ENCODE measurements at regions not wholly inside any gene's neighbourhood (a gene's known extent, or its start where the extent isn't known, plus 50 kb on each side); places are given as distances from the start of the nearest gene placed in this dataset.

DNA sequence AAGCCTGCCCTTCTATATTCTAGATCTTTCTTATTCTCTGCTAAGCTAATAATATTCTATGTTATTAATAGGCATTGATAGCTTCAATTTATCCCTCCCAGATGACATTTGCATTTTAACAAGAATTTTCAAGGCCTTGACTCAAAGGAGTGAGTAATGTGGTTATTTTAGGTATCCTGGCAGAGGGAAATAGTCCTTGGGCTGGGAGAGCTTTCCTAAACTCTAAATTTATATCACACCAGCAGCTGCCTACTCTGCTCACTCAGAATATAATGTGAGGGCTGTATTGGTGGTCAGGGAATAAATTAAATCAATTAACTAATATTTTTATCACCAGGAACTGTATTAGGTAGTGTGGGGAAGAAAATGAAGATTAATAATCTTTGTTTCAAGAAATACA, 74.8 kb upstream of the ADAM23 start:
- DNase-seq (ENCODE audit: low spot score) = no peak

DNA sequence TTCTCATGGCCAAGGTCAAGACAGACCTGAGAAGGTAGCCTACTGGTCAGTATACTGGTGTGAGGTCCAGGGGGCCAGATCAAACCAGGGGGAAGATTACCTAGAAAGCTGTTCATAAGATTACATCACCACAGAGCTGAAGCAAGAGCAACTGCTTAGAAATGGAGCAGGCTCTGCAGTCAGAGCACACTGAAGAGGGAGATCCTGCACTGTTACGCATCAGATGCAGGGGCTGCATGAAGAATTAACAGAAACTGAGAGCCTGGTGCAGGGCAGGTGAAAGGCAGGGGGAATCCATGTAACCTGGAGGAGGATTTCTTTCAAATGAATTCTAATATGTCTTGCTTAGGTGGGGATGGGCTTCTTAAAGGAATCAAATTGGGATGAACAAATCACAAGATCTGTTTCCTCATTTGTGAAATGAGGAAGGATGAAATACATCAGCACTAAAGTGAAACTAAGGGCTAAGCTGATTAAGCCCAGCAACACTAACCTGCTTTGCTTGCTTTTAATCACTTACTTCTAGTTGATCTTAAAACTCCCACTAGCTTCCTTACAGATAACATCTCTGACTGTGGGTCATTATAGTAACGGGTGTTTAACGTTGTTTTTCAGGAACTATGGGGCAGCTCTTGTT, 74.3 kb upstream of the ADAM23 start:
- no peak for DNase-seq (ENCODE audit: low spot score)

DNA sequence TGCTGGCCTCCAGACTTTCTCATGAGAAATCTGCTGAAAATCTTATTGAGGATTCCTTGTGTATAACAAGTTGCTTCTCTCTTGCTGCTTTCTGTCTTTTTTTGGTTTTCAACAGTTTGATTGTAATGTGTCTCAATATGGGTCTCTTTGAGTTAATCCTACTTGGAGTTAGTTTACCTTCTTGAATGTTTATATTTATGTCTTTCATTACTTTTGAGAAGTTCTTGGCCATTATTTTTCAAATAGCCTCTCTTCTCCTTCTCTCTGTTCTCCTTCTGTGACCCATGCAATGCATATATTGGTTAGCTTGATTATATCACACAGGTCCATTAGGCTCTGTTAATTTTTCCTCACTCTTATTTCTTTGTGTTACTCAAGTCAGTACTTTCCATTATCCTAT, 67.4 kb upstream of the ADAM23 start:
- DNase-seq (ENCODE audit: low spot score) = no peak

DNA sequence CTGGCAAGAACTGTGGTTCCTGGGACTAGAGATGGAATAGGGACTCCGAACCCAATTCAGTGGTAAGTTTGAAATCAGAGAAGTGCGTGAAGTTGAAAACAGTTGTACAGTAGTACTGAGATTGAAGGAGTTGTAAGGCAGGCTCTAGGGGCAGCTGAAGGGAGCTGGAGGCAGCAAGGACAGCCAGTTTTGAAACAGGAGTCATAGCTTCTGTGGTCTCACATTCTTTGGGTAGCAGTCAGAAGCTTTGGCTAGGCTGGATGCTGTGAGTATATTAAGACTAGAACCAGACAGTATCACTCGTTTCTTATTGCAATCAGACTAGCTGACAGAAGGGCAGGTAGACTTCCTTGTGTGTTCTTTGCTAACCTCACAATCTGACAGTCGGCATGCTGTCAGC, 64.5 kb upstream of the ADAM23 start:
- DNase-seq (ENCODE audit: low spot score) = no peak

DNA sequence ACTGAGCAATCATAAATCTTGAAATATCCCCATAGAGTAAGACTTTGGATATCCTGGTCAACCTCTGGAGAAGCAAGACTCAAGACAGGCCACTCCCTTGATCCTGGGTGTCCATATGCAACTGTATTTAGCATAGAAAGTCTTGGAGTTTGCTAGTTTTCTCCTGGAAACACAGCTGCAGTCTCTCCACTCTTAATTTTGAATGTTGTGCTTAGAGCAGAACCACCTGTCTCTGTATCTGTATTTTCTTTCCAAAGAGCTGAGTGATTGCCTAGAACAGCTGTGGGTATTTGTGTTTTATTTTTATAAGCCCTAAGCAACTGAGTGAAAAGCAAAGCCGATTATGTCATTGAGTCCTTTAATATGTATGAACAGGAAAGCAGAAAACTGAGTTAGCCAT, 64.1 kb upstream of the ADAM23 start:
- no peak for DNase-seq (ENCODE audit: low spot score)

DNA sequence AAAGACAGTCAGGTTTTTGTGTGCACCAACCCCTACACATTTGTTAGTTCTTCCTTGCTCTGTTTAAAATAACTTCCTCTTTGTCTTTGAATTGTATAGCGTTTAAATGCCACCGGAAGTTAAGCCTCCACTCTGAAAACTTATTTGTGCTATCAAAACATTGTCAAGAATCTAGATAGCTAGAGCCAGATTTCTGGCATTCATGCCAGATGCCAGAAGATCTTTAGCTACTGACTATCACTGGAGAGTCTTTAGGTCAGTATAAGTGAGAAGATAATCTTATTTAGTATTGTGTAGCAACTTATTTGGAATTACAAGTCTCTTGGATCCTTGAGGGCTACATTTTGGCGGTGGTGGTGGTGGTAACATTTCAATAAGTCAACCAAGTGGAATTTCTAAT, 63.4 kb upstream of the ADAM23 start:
- no peak for DNase-seq (ENCODE audit: low spot score)

DNA sequence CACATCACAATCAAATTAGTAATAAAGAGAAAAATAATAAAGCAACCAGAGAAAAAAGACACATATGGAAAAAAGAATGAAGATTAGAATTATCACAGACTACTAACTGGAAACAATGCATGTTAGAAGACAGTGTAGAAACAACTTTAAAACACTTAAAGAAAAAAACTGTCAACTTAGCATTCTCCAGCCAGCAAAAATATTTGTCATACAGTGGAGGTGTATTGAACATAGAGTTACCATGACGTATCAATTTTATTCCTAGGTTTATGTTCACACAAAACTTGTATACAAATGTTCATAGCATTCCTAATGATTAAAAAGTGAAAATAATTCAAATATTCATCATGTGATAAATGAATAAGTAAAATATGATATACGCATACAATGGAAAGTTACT, 61.5 kb upstream of the ADAM23 start:
- no peak for DNase-seq (ENCODE audit: low spot score)

DNA sequence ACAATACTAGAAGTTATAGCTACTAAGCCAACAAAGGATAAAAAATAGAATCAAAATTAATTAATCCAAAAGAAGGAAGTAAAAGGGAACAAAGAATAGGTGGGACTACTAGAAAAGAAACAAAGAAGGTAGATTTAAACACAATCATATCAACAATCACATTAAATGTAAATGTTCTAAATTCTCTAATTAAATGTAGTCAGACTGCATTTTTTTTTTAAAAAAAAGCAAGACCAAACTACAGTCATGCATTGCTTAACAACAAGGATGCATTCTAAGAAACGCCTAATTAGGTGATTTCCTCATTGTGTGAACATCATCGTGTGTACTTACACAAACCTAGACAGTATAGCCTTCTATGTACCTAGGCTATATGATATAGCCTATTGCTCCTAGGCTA, 59.7 kb upstream of the ADAM23 start:
- no peak for DNase-seq (ENCODE audit: low spot score)

DNA sequence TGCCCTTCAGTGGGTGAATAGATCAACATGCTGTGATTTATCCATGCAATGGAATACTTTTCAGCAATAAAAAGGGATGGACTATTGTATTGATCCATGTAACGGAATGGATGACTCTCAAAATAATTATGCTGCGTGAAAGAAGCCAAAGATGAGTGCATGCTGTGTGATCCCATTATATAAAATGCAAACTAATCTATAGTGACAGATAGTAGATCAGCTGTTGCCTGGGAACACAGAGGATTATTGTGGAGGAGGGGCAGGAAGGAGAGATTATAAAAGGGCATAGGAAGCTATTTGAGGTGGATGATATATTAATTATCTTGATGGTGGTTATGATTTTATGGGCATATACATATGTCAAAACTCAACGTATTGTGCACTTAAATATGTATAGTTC, 55.5 kb upstream of the ADAM23 start:
- DNase-seq (ENCODE audit: low spot score) = no peak

DNA sequence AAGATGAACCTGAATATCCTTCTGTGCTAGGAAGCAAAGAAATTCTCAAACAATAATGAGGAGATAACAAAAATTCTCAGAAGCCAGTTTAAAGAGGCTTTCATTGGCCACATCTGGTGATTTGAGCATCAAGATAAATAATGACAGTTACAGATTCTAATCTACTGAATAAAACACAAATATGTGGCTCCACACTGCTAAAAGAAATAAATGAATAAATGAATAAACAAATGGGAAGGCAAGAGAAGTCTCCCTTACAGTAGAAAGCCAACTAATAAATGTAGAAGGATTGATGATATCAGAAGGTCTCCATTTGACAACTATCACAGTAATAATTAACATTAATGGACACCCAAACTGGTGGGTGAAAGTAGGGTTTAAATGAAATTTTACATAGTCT, 54.6 kb upstream of the ADAM23 start:
- no peak for DNase-seq (ENCODE audit: low spot score)

DNA sequence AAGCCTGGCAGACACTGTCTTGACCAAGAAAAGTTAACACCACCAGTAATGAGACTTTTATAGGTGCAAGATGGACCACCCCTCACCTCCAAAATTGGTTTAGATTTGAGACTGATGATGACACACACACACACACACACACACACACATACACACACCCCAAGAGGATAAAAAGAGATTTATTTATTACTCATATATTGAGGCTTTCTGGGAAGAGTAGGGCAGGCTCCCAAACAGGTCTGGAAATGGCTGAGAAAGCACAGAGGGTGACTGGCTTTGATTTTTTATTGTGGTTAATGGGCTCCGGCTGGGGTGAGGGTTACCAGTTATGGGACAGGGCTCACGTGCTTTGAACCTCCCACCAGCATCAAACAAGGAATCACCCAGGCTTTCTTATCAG, 54.2 kb upstream of the ADAM23 start:
- no peak for DNase-seq (ENCODE audit: low spot score)

DNA sequence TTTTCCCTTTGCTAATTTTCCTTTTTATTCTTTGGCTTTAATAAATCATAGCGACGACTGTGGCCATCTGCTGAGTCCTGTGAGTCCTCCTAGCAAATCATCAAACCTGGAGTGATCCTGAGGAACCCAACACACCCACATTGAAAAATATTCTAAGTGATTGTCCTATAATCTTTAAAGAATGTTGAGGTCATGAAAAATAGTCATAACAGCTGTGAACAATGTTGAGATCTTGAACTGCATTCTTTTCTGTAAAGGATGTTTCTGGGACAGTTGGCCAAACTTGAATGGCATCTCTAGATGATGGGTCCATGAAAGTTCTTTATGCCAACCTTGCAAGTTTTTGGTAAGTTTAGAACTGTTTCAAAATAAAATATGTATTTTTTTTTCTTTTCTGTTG, 53.2 kb upstream of the ADAM23 start:
- DNase-seq (ENCODE audit: low spot score) = no peak

DNA sequence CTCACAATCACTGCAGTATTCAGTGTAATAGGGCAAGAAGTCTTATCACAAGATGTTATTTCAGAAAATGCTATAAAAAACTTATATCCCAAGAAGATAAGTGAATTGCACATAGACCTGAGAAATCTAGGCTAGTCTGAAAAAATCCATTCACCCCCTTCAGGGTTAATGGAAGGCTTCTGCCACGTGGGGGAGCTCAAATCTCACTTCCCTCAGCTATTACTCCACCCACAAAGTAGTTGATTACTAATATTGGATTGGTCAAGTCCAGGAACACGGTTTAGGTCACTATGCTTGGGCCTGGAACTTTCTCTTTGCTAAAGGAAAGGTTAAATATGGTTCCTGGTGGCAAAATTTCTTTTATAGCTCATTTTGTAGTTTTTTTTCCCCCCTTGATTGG, 51.2 kb upstream of the ADAM23 start:
- peak; percentile 34 for DNase-seq (ENCODE audit: low spot score)

All from LoVo (cell line).